ENCODE measurements at regions not wholly inside any gene's neighbourhood (a gene's known extent, or its start where the extent isn't known, plus 50 kb on each side); places are given as distances from the start of the nearest gene placed in this dataset.

- no peak overlapping the region for H3K27ac ChIP-seq (ENCODE audit: low read length)
- TF ChIP-seq EZH2phosphoT487 (IDR thresholded peaks at IDR 0.05; ENCODE audit: low read depth): no peak
- TF ChIP-seq CTCF (IDR thresholded peaks at IDR 0.05; ENCODE audit: low read depth, low read length): no peak
- H3K4me1 ChIP-seq (ENCODE audit: low read length): no peaks in the 10 kb centered on the region
- H3K27me3 ChIP-seq (ENCODE audit: low read depth, low read length): no peaks in the 10 kb centered on the region
- H3K4me2 ChIP-seq (ENCODE audit: low read length): no peak overlapping the region
- H3K4me3 ChIP-seq (ENCODE audit: low read length): no peak overlapping the region
- no peak overlapping the region for H2AFZ ChIP-seq (ENCODE audit: low read depth, low read length)
- no peak overlapping the region for H3K9ac ChIP-seq (ENCODE audit: low read length)
- H4K20me1 ChIP-seq (ENCODE audit: insufficient read depth, low read length): no peaks in the 10 kb centered on the region
- no peaks in the 10 kb centered on the region for H3K36me3 ChIP-seq (replicated peaks; ENCODE audit: low read depth, low read length)
- H3K9me3 ChIP-seq (ENCODE audit: insufficient read depth, low read length): peaks cover 3% of the 10 kb centered on the region; the same call in 1 of the 2 replicates
- no peaks in the 10 kb centered on the region for H3K79me2 ChIP-seq (ENCODE audit: low read length)
Measured at GRCh38 chr13:105863300-105863920, 672.1 kb downstream of the EFNB2 start.

- Histone ChIP-seq H3K27ac (ENCODE audit: low read length) (no peak overlapping the region), H4K20me1 (ENCODE audit: insufficient read depth, low read length) (no peaks in the 10 kb centered on the region), H2AFZ (ENCODE audit: low read depth, low read length) (no peak overlapping the region), H3K4me3 (ENCODE audit: low read length) (no peak overlapping the region), H3K9ac (ENCODE audit: low read length) (no peak overlapping the region), H3K79me2 (ENCODE audit: low read length) (no peaks in the 10 kb centered on the region), H3K4me1 (ENCODE audit: low read length) (no peaks in the 10 kb centered on the region), H3K9me3 (ENCODE audit: insufficient read depth, low read length) (no peaks in the 10 kb centered on the region), H3K4me2 (ENCODE audit: low read length) (no peak overlapping the region), H3K27me3 (ENCODE audit: low read depth, low read length) (no peaks in the 10 kb centered on the region), H3K36me3 (replicated peaks; ENCODE audit: low read depth, low read length) (no peaks in the 10 kb centered on the region)
- no peak for TF ChIP-seq EZH2phosphoT487 (IDR thresholded peaks at IDR 0.05; ENCODE audit: low read depth)
- TF ChIP-seq CTCF (IDR thresholded peaks at IDR 0.05; ENCODE audit: low read depth, low read length): no peak
Measured at GRCh38 chr13:105848494-105848893, 687.0 kb downstream of the EFNB2 start.

- no peak overlapping the region for H3K4me3 ChIP-seq (ENCODE audit: low read length)
- no peak overlapping the region for H2AFZ ChIP-seq (ENCODE audit: low read depth, low read length)
- H3K79me2 ChIP-seq (ENCODE audit: low read length): no peaks in the 10 kb centered on the region
- no peaks in the 10 kb centered on the region for H3K27me3 ChIP-seq (ENCODE audit: low read depth, low read length)
- no peak overlapping the region for H3K9ac ChIP-seq (ENCODE audit: low read length)
- no peak overlapping the region for H3K27ac ChIP-seq (ENCODE audit: low read length)
- no peaks in the 10 kb centered on the region for H4K20me1 ChIP-seq (ENCODE audit: insufficient read depth, low read length)
- H3K4me1 ChIP-seq (ENCODE audit: low read length): no peaks in the 10 kb centered on the region
- TF ChIP-seq CTCF (IDR thresholded peaks at IDR 0.05; ENCODE audit: low read depth, low read length) (no peak), EZH2phosphoT487 (IDR thresholded peaks at IDR 0.05; ENCODE audit: low read depth) (no peak)
- H3K9me3 ChIP-seq (ENCODE audit: insufficient read depth, low read length): no peaks in the 10 kb centered on the region
- no peak overlapping the region for H3K4me2 ChIP-seq (ENCODE audit: low read length)
- H3K36me3 ChIP-seq (replicated peaks; ENCODE audit: low read depth, low read length): no peaks in the 10 kb centered on the region
Measured at GRCh38 chr13:105847527-105848291, 687.8 kb downstream of the EFNB2 start.

GRCh38 chr13:105846923-105847322 lies 688.5 kb downstream of the EFNB2 start:
- no peaks in the 10 kb centered on the region for H3K36me3 ChIP-seq (replicated peaks; ENCODE audit: low read depth, low read length)
- no peaks in the 10 kb centered on the region for H3K4me1 ChIP-seq (ENCODE audit: low read length)
- no peak overlapping the region for H3K4me2 ChIP-seq (ENCODE audit: low read length)
- H3K27me3 ChIP-seq (ENCODE audit: low read depth, low read length): no peaks in the 10 kb centered on the region
- H4K20me1 ChIP-seq (ENCODE audit: insufficient read depth, low read length): no peaks in the 10 kb centered on the region
- TF ChIP-seq CTCF (IDR thresholded peaks at IDR 0.05; ENCODE audit: low read depth, low read length) (no peak), EZH2phosphoT487 (IDR thresholded peaks at IDR 0.05; ENCODE audit: low read depth) (no peak)
- H3K79me2 ChIP-seq (ENCODE audit: low read length): no peaks in the 10 kb centered on the region
- no peaks in the 10 kb centered on the region for H3K9me3 ChIP-seq (ENCODE audit: insufficient read depth, low read length)
- H3K4me3 ChIP-seq (ENCODE audit: low read length): no peak overlapping the region
- no peak overlapping the region for H3K9ac ChIP-seq (ENCODE audit: low read length)
- H3K27ac ChIP-seq (ENCODE audit: low read length): no peak overlapping the region
- no peak overlapping the region for H2AFZ ChIP-seq (ENCODE audit: low read depth, low read length)

Measured in OCI-LY3 (cell line).